ENCODE measurements at regions not wholly inside any gene's neighbourhood (a gene's known extent, or its start where the extent isn't known, plus 50 kb on each side); places are given as distances from the start of the nearest gene placed in this dataset.

GRCh38 chr16:85196976-85197375 is 84.7 kb upstream of the CIBAR2 start:
- POLR2A ChIA-PET (ENCODE audit: unreplicated experiment) = no interaction called here
- H3K4ac ChIP-seq (ENCODE audit: low read depth, low read length) = 0 out of 2 replicates have a peak overlapping the region, but pooled peaks have one; percentile 87
- DNase-seq (no peak), ATAC-seq (ENCODE audit: low read depth) (no peak)
- intact Hi-C loops (cut with micrococcal nuclease) = loop anchor here (5.0 kb wide), 1 partner anchor 40 kb away; no protein-coding TSS in a partner anchor
- H2AFZ ChIP-seq (replicated peaks; ENCODE audit: low read length, poor library complexity) = no peak overlapping the region
- H4K8ac ChIP-seq (ENCODE audit: low read depth in 2 of 2, low read length in 2 of 2) = no peak overlapping the region
- no peak overlapping the region for H3K4me2 ChIP-seq (ENCODE audit: low read depth, low read length)
- H2BK120ac ChIP-seq (ENCODE audit: low read depth, low read length) = peak overlapping the region; percentile 7; the same call in 1 of the 2 replicates
- WGBS, 2 experiments (ENCODE audit: extremely low coverage in 2 of 2, insufficient read length in 1 of 2) = no CpG with 5 or more reads among the region's 13 CpGs
- dilution Hi-C loops (cut with HindIII; ENCODE audit: low sequenced_read_pairs, unreplicated experiment) = no loop called here
- H2AK5ac ChIP-seq (ENCODE audit: low read depth, low read length) = no peak overlapping the region
- peaks cover 51 to 95% of the 10 kb centered on the region in 2 experiments for H3K79me1 ChIP-seq (ENCODE audit: low read depth in 1 of 2, low read length in 2 of 2)
- no peak overlapping the region for H3K14ac ChIP-seq (replicated peaks; ENCODE audit: low read depth, low read length)
- no peak overlapping the region for H4K91ac ChIP-seq (ENCODE audit: insufficient read depth, low read depth, low read length)
- H3K9me3 ChIP-seq (ENCODE audit: control insufficient read depth, insufficient read depth, low read length) = no peaks in the 10 kb centered on the region
- no peak overlapping the region for H2BK5ac ChIP-seq (ENCODE audit: low read depth, low read length, poor library complexity, severe bottlenecking)
- in situ Hi-C loops (cut with MboI; ENCODE audit: low sequenced_read_pairs) = no loop called here
- no peak overlapping the region for H3K9ac ChIP-seq (ENCODE audit: low read depth, low read length)
- peaks cover 53% of the 10 kb centered on the region for H3K9me1 ChIP-seq (ENCODE audit: insufficient read depth, low read length)
- no peak overlapping the region for H3K27ac ChIP-seq (ENCODE audit: insufficient read depth, low read length)
- no peak overlapping the region for H3K18ac ChIP-seq (ENCODE audit: low read depth, low read length)
- CTCF ChIA-PET = no interaction called here
- no peaks in the 10 kb centered on the region for H3K36me3 ChIP-seq (ENCODE audit: control insufficient read depth, insufficient read depth, low read length)
- no peak for TF ChIP-seq RAD21 (IDR thresholded peaks at IDR 0.05; ENCODE audit: low read length)
- TF ChIP-seq USF2 (IDR thresholded peaks at IDR 0.05; ENCODE audit: low read depth, low read length) = no peak
- no peak for TF ChIP-seq CTCF (conservative IDR thresholded peaks at IDR 0.05; ENCODE audit: low read depth, low read length)
- no peak for TF ChIP-seq MXI1 (IDR thresholded peaks at IDR 0.05; ENCODE audit: borderline replicate concordance, low read depth, low read length)
- no peak for TF ChIP-seq BHLHE40 (IDR thresholded peaks at IDR 0.05; ENCODE audit: low read depth, low read length)
- no peak for TF ChIP-seq RFX5 (IDR thresholded peaks at IDR 0.05; ENCODE audit: low read depth, low read length)
- no peak for TF ChIP-seq MAZ (IDR thresholded peaks at IDR 0.05; ENCODE audit: borderline replicate concordance, low read depth, low read length)
- TF ChIP-seq POLR2A (IDR thresholded peaks at IDR 0.05; ENCODE audit: low read depth, low read length) = no peak
- no peak for TF ChIP-seq RCOR1 (IDR thresholded peaks at IDR 0.05; ENCODE audit: insufficient replicate concordance, low read length)
- no peak for TF ChIP-seq MAFK (IDR thresholded peaks at IDR 0.05; ENCODE audit: low read depth, low read length)
- no peak for TF ChIP-seq CEBPB (IDR thresholded peaks at IDR 0.05; ENCODE audit: low read depth, low read length)
- TF ChIP-seq NFE2L2 (IDR thresholded peaks at IDR 0.05; ENCODE audit: low read depth, low read length) = no peak
- no peaks in the 10 kb centered on the region for H3K27me3 ChIP-seq (ENCODE audit: control insufficient read depth, insufficient read depth, low read length)
- no peak overlapping the region for H3K56ac ChIP-seq (ENCODE audit: extremely low read depth, insufficient read depth, low read length)
- H3K4me1 ChIP-seq (ENCODE audit: control insufficient read depth, insufficient read depth, low read length) = peaks cover 67% of the 10 kb centered on the region
- H4K20me1 ChIP-seq (ENCODE audit: insufficient read depth, low read length) = peaks cover 10% of the 10 kb centered on the region
- no TSS peak for BruUV-seq (replicated peaks)
- H3K4me3 ChIP-seq (ENCODE audit: insufficient read depth, low read depth, low read length) = no peak overlapping the region
- no peak overlapping the region for H3K23ac ChIP-seq (ENCODE audit: low read depth, low read length)
- H2AK9ac ChIP-seq (replicated peaks; ENCODE audit: low read depth, low read length, poor library complexity) = no peak overlapping the region
- no peak overlapping the region for H2BK20ac ChIP-seq (ENCODE audit: low read depth, low read length)
- 0 out of 3 replicates have a peak overlapping the region, but pooled peaks have one; percentile 8 for H2BK15ac ChIP-seq (ENCODE audit: low read depth, low read length)
- no peak overlapping the region for H4K5ac ChIP-seq (ENCODE audit: low read depth, low read length)

All from IMR-90 (cell line).